HepG2 (cell line): ENCODE measurements at regions not wholly inside any gene's neighbourhood (a gene's known extent, or its start where the extent isn't known, plus 50 kb on each side); places are given as distances from the start of the nearest gene placed in this dataset.

ENCODE experiments used
- CHCHD3 ChIP-seq: sonication (generic); formaldehyde crosslinking; IDR thresholded peaks from 2 replicates; pipeline ENCODE4 v1.8.0; 2022; ENCODE audit warnings: mild to moderate bottlenecking, missing genetic modification reagents, moderate library complexity
- DPF2 ChIP-seq: sonication (generic); formaldehyde crosslinking; IDR thresholded peaks from 2 replicates; pipeline ENCODE4 v1.4.0; 2020; ENCODE audit warnings: mild to moderate bottlenecking, low read depth, missing genetic modification reagents, borderline replicate concordance
- EZH2 ChIP-seq: conservative IDR thresholded peaks from 2 replicates; pipeline ENCODE4 v1.6.1; 2012; ENCODE audit warnings: mild to moderate bottlenecking, low read depth, low read length, moderate library complexity
- KLF9 ChIP-seq: IDR thresholded peaks from 2 replicates; pipeline ENCODE4 v1.6.1; 2016; ENCODE audit warnings: low read depth
- PHF8 ChIP-seq: sonication (generic); formaldehyde crosslinking; IDR thresholded peaks from 2 replicates; pipeline ENCODE4 v1.5.0; 2020; ENCODE audit warnings: missing genetic modification reagents
- SP1 ChIP-seq, 2 experiments: fragments of 450-650 bp in 1 of 2; sonication (generic) in 1 of 2; formaldehyde crosslinking in 1 of 2; IDR thresholded peaks; 2 replicates each; pipeline versions ENCODE4 v1.4.0 to v1.6.1; 2016 to 2020; ENCODE audit warnings: missing genetic modification reagents in 1 of 2
- ZNF121 ChIP-seq: sonication (generic); formaldehyde crosslinking; IDR thresholded peaks from 2 replicates; pipeline ENCODE4 v1.5.0; 2020; ENCODE audit warnings: mild to moderate bottlenecking, missing genetic modification reagents
- ZNF432 ChIP-seq: sonication (generic); formaldehyde crosslinking; IDR thresholded peaks from 2 replicates; pipeline ENCODE4 v1.5.0; 2020; ENCODE audit warnings: missing genetic modification reagents, mild to moderate bottlenecking, borderline replicate concordance
- TF ChIP-seq, protein P1 (sequence below): sonication (generic); formaldehyde crosslinking; IDR thresholded peaks from 2 replicates; pipeline ENCODE4 v1.4.0; 2020; ENCODE audit warnings: missing genetic modification reagents

GRCh38 chr7:25694211-25694610 lies 457.8 kb upstream of the NFE2L3 start:
- TF ChIP-seq EZH2, result no peak
- TF ChIP-seq ZNF432 (CRISPR knock-in tag), result no peak
- no peak for TF ChIP-seq SP1 (IDR thresholded peaks at IDR 0.05)
- no peak for TF ChIP-seq SP1 (CRISPR knock-in tag; IDR thresholded peaks at IDR 0.05)
- TF ChIP-seq DPF2 (CRISPR knock-in tag), result no peak
- TF ChIP-seq KLF9, result no peak
- no peak for TF ChIP-seq ZNF121 (CRISPR knock-in tag)
- no peak for TF ChIP-seq PHF8
- TF ChIP-seq, protein P1, sequence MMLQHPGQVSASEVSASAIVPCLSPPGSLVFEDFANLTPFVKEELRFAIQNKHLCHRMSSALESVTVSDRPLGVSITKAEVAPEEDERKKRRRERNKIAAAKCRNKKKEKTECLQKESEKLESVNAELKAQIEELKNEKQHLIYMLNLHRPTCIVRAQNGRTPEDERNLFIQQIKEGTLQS (CRISPR knock-in tag), result no peak
- no peak for TF ChIP-seq CHCHD3 (CRISPR knock-in tag)
